C4-2B (cell line): ENCODE measurements at regions not wholly inside any gene's neighbourhood (a gene's known extent, or its start where the extent isn't known, plus 50 kb on each side); places are given as distances from the start of the nearest gene placed in this dataset.

Experiments
- H3K27ac ChIP-seq: fragments of 450-650 bp; 2 replicates; pipeline ENCODE4 v1.5.1; 2017
- CTCF ChIP-seq: fragments of 450-650 bp; conservative IDR thresholded peaks from 2 replicates; pipeline ENCODE4 v1.5.1; 2017; ENCODE audit warnings: mild to moderate bottlenecking
- ZFX ChIP-seq: fragments of 450-650 bp; IDR thresholded peaks from 2 replicates; pipeline ENCODE4 v1.6.1; 2017

GRCh38 chr12:42807766-42808165 is 218.2 kb upstream of the PRICKLE1 start:
- H3K27ac ChIP-seq, result no peak overlapping the region
- TF ChIP-seq ZFX (no peak), CTCF (no peak)

GRCh38 chr12:42807251-42807650 is 217.7 kb upstream of the PRICKLE1 start:
- TF ChIP-seq CTCF, result no peak
- TF ChIP-seq ZFX, result no peak
- H3K27ac ChIP-seq, result no peak overlapping the region

GRCh38 chr12:42804928-42805327 is 215.4 kb upstream of the PRICKLE1 start:
- TF ChIP-seq CTCF, result no peak

GRCh38 chr12:42802785-42803189 is 213.2 kb upstream of the PRICKLE1 start:
- no peak overlapping the region for H3K27ac ChIP-seq
- TF ChIP-seq ZFX (no peak), CTCF (no peak)

More at GRCh38 chr12:42804928-42805327, 215.4 kb upstream of the PRICKLE1 start:
- no peak overlapping the region for H3K27ac ChIP-seq

- H3K27ac ChIP-seq, result no peak overlapping the region
- TF ChIP-seq ZFX (no peak), CTCF (no peak)
Measured at GRCh38 chr12:42801271-42801670, 211.7 kb upstream of the PRICKLE1 start.

- TF ChIP-seq CTCF (no peak), ZFX (no peak)
- no peak overlapping the region for H3K27ac ChIP-seq
Measured at GRCh38 chr12:42799966-42800365, 210.4 kb upstream of the PRICKLE1 start.

GRCh38 chr12:42798811-42799438 is 209.4 kb upstream of the PRICKLE1 start:
- no peak overlapping the region for H3K27ac ChIP-seq
- TF ChIP-seq ZFX, result no peak
- TF ChIP-seq CTCF, result no peak
